ENCODE measurements at regions not wholly inside any gene's neighbourhood (a gene's known extent, or its start where the extent isn't known, plus 50 kb on each side); places are given as distances from the start of the nearest gene placed in this dataset.

DNA sequence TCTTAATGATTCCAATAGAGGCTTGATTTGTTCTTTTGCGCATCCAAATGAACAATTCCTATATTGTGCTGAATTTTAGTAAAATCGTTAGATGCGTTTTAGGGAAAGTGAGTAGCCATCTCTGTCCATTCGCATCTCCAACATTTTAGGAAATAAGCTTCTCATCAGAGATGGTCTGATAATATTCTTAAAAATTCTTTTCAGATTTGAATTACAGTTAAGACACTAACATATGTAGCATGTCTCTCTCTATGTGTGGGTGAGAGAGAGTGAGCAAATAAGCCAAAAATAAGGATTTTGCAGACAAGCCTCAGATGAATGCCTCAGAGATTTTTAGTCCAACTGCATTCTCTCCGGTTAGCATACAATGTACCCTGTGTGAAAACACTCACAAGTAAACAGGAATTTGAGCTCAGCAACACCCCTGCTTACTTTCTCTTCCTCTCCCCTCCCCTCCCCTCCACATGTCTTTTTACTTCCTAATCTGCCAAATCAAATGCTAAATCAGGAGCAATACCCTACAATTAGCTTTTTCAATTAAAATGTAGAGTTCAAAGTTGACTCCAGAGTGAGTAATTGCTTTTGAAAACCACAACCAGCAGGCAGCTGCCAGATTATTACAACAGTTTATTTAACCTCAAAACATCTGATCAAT is 354.4 kb downstream of the CRPPA start:
- no peak for DNase-seq (ENCODE audit: low spot score)
- no peaks in the 10 kb centered on the region for H3K4me1 ChIP-seq (replicated peaks)
- TF ChIP-seq POLR2A (IDR thresholded peaks at IDR 0.05) (no peak), POLR2AphosphoS5 (IDR thresholded peaks at IDR 0.05) (no peak)
- TF ChIP-seq, protein P1, sequence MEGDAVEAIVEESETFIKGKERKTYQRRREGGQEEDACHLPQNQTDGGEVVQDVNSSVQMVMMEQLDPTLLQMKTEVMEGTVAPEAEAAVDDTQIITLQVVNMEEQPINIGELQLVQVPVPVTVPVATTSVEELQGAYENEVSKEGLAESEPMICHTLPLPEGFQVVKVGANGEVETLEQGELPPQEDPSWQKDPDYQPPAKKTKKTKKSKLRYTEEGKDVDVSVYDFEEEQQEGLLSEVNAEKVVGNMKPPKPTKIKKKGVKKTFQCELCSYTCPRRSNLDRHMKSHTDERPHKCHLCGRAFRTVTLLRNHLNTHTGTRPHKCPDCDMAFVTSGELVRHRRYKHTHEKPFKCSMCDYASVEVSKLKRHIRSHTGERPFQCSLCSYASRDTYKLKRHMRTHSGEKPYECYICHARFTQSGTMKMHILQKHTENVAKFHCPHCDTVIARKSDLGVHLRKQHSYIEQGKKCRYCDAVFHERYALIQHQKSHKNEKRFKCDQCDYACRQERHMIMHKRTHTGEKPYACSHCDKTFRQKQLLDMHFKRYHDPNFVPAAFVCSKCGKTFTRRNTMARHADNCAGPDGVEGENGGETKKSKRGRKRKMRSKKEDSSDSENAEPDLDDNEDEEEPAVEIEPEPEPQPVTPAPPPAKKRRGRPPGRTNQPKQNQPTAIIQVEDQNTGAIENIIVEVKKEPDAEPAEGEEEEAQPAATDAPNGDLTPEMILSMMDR (IDR thresholded peaks at IDR 0.05), result no peak
- no peaks in the 10 kb centered on the region for H3K36me3 ChIP-seq
- WGBS, result 60% methylated on average over 5 of the region's 5 CpGs
- H3K27ac ChIP-seq, result no peak overlapping the region
- H3K9me3 ChIP-seq, result no peaks in the 10 kb centered on the region
- intact Hi-C loops (cut with DNase I), result loop anchor here (5.0 kb wide), 1 partner anchor 740 kb away; no protein-coding TSS in a partner anchor
- H3K27me3 ChIP-seq (replicated peaks; ENCODE audit: insufficient read depth), result no peaks in the 10 kb centered on the region
- H3K4me3 ChIP-seq, result no peak overlapping the region

- no peaks in the 10 kb centered on the region for H3K9me3 ChIP-seq
- no peak overlapping the region for H3K4me3 ChIP-seq
- H3K36me3 ChIP-seq, result no peaks in the 10 kb centered on the region
- H3K27me3 ChIP-seq (replicated peaks; ENCODE audit: insufficient read depth), result no peaks in the 10 kb centered on the region
- intact Hi-C loops (cut with DNase I), result loop anchor here (5.0 kb wide), 1 partner anchor 739 kb away; no protein-coding TSS in a partner anchor
- TF ChIP-seq, protein P1 (IDR thresholded peaks at IDR 0.05), result no peak
- TF ChIP-seq POLR2A (IDR thresholded peaks at IDR 0.05) (no peak), POLR2AphosphoS5 (IDR thresholded peaks at IDR 0.05) (no peak)
- no peak for DNase-seq (ENCODE audit: low spot score)
- H3K4me1 ChIP-seq (replicated peaks), result no peaks in the 10 kb centered on the region
- H3K27ac ChIP-seq, result no peak overlapping the region
These were observed 355.4 kb downstream of the CRPPA start for GRCh38 chr7:16065939-16066338.

DNA sequence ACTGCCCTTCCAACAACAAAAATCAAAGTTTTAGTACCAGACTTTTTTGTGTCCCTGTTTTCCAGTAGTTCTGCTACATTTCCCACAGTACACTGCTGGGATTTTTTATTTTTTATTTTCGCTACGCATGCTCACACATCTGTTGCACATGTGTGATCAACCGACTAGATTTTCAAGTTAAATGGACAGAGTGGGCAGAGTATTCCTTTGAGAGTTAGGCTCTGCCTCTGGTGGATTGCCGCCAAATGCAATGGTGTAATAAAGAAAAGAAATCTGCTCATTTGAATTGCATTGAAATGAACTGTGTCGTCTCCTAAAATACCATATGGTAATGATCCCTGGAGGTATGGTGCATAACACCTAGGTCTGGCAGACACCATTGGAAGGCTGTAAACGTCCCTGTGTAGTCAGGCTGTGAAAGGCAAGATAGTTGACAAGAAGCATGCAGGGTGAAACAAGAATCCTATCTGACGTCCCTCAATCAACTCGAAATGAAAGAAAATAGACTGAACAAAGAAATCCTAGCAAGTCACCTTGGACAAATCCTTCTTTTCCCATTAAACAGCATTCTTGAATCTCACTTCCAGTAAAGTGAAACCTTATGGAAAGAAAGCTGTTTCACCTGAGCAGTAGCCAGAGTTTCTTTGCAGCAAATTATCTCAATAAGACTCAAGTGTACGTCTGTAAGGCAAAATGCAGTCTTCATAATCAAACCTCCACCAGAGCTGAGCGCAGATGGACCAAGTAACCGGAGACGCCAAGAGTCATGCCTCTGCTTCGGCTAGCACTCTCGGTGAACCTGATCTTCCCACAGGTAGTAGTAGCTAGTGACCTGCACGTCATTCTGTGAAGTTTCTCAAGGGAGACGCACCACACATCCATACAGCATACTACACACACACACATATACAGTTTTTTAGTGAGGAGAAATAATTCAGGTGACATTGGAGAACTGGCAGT is 357.3 kb downstream of the CRPPA start:
- 83% methylated on average over 16 of the region's 16 CpGs for WGBS
- no peak overlapping the region for H3K4me3 ChIP-seq
- intact Hi-C loops (cut with DNase I), result no loop called here
- H3K4me1 ChIP-seq (replicated peaks), result no peaks in the 10 kb centered on the region
- H3K36me3 ChIP-seq, result no peaks in the 10 kb centered on the region
- H3K9me3 ChIP-seq, result no peaks in the 10 kb centered on the region
- no peaks in the 10 kb centered on the region for H3K27me3 ChIP-seq (replicated peaks; ENCODE audit: insufficient read depth)
- no peak overlapping the region for H3K27ac ChIP-seq
- TF ChIP-seq, protein P1 (IDR thresholded peaks at IDR 0.05), result no peak
- no peak for TF ChIP-seq POLR2A (IDR thresholded peaks at IDR 0.05)
- TF ChIP-seq POLR2AphosphoS5 (IDR thresholded peaks at IDR 0.05), result no peak
- no peak for DNase-seq (ENCODE audit: low spot score)

GRCh38 chr7:16063221-16063620 is 358.1 kb downstream of the CRPPA start:
- DNase-seq (ENCODE audit: low spot score), result no peak
- H3K27ac ChIP-seq, result no peak overlapping the region
- no peak overlapping the region for H3K4me3 ChIP-seq
- H3K27me3 ChIP-seq (replicated peaks; ENCODE audit: insufficient read depth), result no peaks in the 10 kb centered on the region
- H3K36me3 ChIP-seq, result no peaks in the 10 kb centered on the region
- H3K4me1 ChIP-seq (replicated peaks), result no peaks in the 10 kb centered on the region
- WGBS, result 76% methylated on average over 2 of the region's 2 CpGs
- H3K9me3 ChIP-seq, result no peaks in the 10 kb centered on the region
- intact Hi-C loops (cut with DNase I), result no loop called here
- no peak for TF ChIP-seq POLR2AphosphoS5 (IDR thresholded peaks at IDR 0.05)
- TF ChIP-seq, protein P1 (IDR thresholded peaks at IDR 0.05), result no peak
- no peak for TF ChIP-seq POLR2A (IDR thresholded peaks at IDR 0.05)

Data from prostate gland (tissue), 2 donors.